Esophagus muscularis mucosa (tissue), 4 donors: ENCODE measurements at regions not wholly inside any gene's neighbourhood (a gene's known extent, or its start where the extent isn't known, plus 50 kb on each side); places are given as distances from the start of the nearest gene placed in this dataset.

ENCODE experiments used
- DNase-seq: peaks from one replicate; pipeline ENCODE4 v3.0.0-alpha.2; 2017; ENCODE audit errors: extremely low spot score
- H3K27ac ChIP-seq, 4 donors: fragments of 200-600 bp; sonication (generic); replicated peaks in 1 of 4; 1 replicate in 3 of 4; 2 replicates in 1 of 4; pipeline ENCODE4 v1.5.1; 2016 to 2019; ENCODE audit warnings: mild to moderate bottlenecking in 1 of 4
- H3K27me3 ChIP-seq, 4 donors: fragments of 200-600 bp; sonication (generic); one replicate each; pipeline versions ENCODE4 v1.5.1 to v1.6.0; 2016 to 2019
- H3K36me3 ChIP-seq, 4 donors: fragments of 200-600 bp; sonication (generic); one replicate each; pipeline ENCODE4 v1.5.1; 2016 to 2019
- H3K4me1 ChIP-seq, 4 donors: fragments of 200-600 bp; sonication (generic); one replicate each; pipeline ENCODE4 v1.5.1; 2016 to 2019
- H3K4me3 ChIP-seq, 4 donors: fragments of 200-600 bp; sonication (generic); 1 replicate in 2 of 4; 2 replicates in 2 of 4; pipeline ENCODE4 v1.5.1; 2016 to 2019; ENCODE audit warnings: mild to moderate bottlenecking in 4 of 4, moderate library complexity in 1 of 4
- H3K9me3 ChIP-seq, 4 donors: fragments of 200-600 bp; sonication (generic); 1 replicate in 3 of 4; 2 replicates in 1 of 4; pipeline ENCODE4 v1.5.1; 2016 to 2019
- CTCF ChIP-seq, 3 experiments: fragments of 200-600 bp in 2 of 3; fragments of 450-650 bp in 1 of 3; sonication (generic) in 2 of 3; IDR thresholded peaks; one replicate each; pipeline ENCODE4 v1.5.1; 2017 to 2019; ENCODE audit warnings: antibody characterized with exemption in 3 of 3, mild to moderate bottlenecking in 2 of 3, moderate library complexity in 1 of 3
- EP300 ChIP-seq: sonication (generic); formaldehyde crosslinking; IDR thresholded peaks from one replicate; pipeline ENCODE4 v1.6.1; 2017; ENCODE audit warnings: antibody characterized with exemption
- POLR2A ChIP-seq: fragments of 450-650 bp; IDR thresholded peaks from one replicate; pipeline ENCODE4 v1.6.1; 2017; ENCODE audit warnings: antibody characterized with exemption, moderate library complexity, mild to moderate bottlenecking, low read depth
- POLR2AphosphoS5 ChIP-seq, 2 donors: sonication (generic); formaldehyde crosslinking; IDR thresholded peaks; one replicate each; pipeline ENCODE4 v1.6.1; 2017; ENCODE audit warnings: antibody characterized with exemption in 2 of 2
- WGBS: methylation state at CpG from one replicate; pipeline ENCODE4 v1.1.5; 2018; 5-methylcytosine and 5-hydroxymethylcytosine counted together
- intact Hi-C: fragments of 100-400 bp; cut with DNase I; formaldehyde crosslinking; loops from one replicate; pipeline ENCODE4 v1.15.1; 2023

GRCh38 chr21:38203229-38203628 is 53.6 kb upstream of the KCNJ15 start:
- H3K27me3 ChIP-seq: peaks cover 0 to 12% (median 0%) of the 10 kb centered on the region in 4 donors
- no peak overlapping the region for H3K4me3 ChIP-seq
- no peak overlapping the region for H3K27ac ChIP-seq
- no peak for DNase-seq
- WGBS: 91% methylated on average over 4 of the region's 7 CpGs
- intact Hi-C loops: no loop called here
- H3K9me3 ChIP-seq: no peaks in the 10 kb centered on the region
- no peak for TF ChIP-seq EP300
- TF ChIP-seq POLR2A: no peak
- no peak for TF ChIP-seq POLR2AphosphoS5 (IDR thresholded peaks at IDR 0.05)
- TF ChIP-seq CTCF (IDR thresholded peaks at IDR 0.05): no peak
- no peaks in the 10 kb centered on the region for H3K36me3 ChIP-seq
- no peaks in the 10 kb centered on the region for H3K4me1 ChIP-seq

GRCh38 chr21:38205940-38206339 is 50.9 kb upstream of the KCNJ15 start:
- 92% methylated on average over 2 of the region's 5 CpGs for WGBS
- TF ChIP-seq POLR2AphosphoS5 (IDR thresholded peaks at IDR 0.05) (no peak), CTCF (IDR thresholded peaks at IDR 0.05) (no peak), POLR2A (no peak), EP300 (no peak)
- Histone ChIP-seq H3K27ac (no peak overlapping the region), H3K36me3 (no peaks in the 10 kb centered on the region), H3K9me3 (peaks cover 0 to 9% (median 0%) of the 10 kb centered on the region in 4 donors), H3K4me1 (no peaks in the 10 kb centered on the region), H3K4me3 (no peak overlapping the region), H3K27me3 (peaks cover 0 to 27% (median 0%) of the 10 kb centered on the region in 4 donors)
- DNase-seq: peak; percentile 86
- intact Hi-C loops: no loop called here

- H3K36me3 ChIP-seq: no peaks in the 10 kb centered on the region
- no peak for DNase-seq
- no peak for TF ChIP-seq CTCF (IDR thresholded peaks at IDR 0.05)
- no peak for TF ChIP-seq EP300
- TF ChIP-seq POLR2AphosphoS5 (IDR thresholded peaks at IDR 0.05): no peak
- TF ChIP-seq POLR2A: no peak
- no peak overlapping the region for H3K4me3 ChIP-seq
- WGBS: 89% methylated on average over 10 of the region's 10 CpGs
- no peaks in the 10 kb centered on the region for H3K4me1 ChIP-seq
- intact Hi-C loops: no loop called here
- no peak overlapping the region for H3K27ac ChIP-seq
- H3K9me3 ChIP-seq: peaks cover 0 to 9% (median 0%) of the 10 kb centered on the region in 4 donors
- peaks cover 0 to 27% (median 0%) of the 10 kb centered on the region in 4 donors for H3K27me3 ChIP-seq
Observed at GRCh38 chr21:38206646-38207045, 50.1 kb upstream of the KCNJ15 start.
